RWPE1 (cell line): ENCODE measurements at regions not wholly inside any gene's neighbourhood (a gene's known extent, or its start where the extent isn't known, plus 50 kb on each side); places are given as distances from the start of the nearest gene placed in this dataset.

ENCODE experiments used
- CTCF ChIA-PET: fragments of 350-600 bp; sonication (Branson Sonifier 250); formaldehyde crosslinking; extraction: SDS; loops from one replicate; lab custom pipeline; 2021; lab: Yijun Ruan, JAX
- POLR2A ChIA-PET: fragments of 400-600 bp; formaldehyde crosslinking; extraction: SDS; loops from one replicate; lab custom pipeline; 2020; ENCODE audit warnings: antibody characterized with exemption; ENCODE audit not compliant: low non-redundant PET; lab: Yijun Ruan, JAX
- DNase-seq: peaks from one replicate; pipeline ENCODE4 v3.0.0; 2012; ENCODE audit warnings: low spot score
- H3K27ac ChIP-seq: fragments of 450-650 bp; 2 replicates; pipeline ENCODE4 v1.5.1; 2017
- CTCF ChIP-seq: fragments of 450-650 bp; conservative IDR thresholded peaks from 2 replicates; pipeline ENCODE4 v1.5.1; 2017; ENCODE audit warnings: low read depth, mild to moderate bottlenecking

GRCh38 chr11:82176945-82177344 is 556.7 kb downstream of the FAM181B start:
- ChIA-PET POLR2A (no interaction called here), CTCF (no interaction called here)
- no peak for TF ChIP-seq CTCF
- no peak overlapping the region for H3K27ac ChIP-seq
- no peak for DNase-seq

GRCh38 chr11:82176365-82176764 is 557.3 kb downstream of the FAM181B start:
- POLR2A ChIA-PET, result no interaction called here
- no peak for DNase-seq
- TF ChIP-seq CTCF, result no peak
- H3K27ac ChIP-seq, result no peak overlapping the region
- CTCF ChIA-PET, result no interaction called here

GRCh38 chr11:82174610-82175009 is 559.1 kb downstream of the FAM181B start:
- ChIA-PET POLR2A (no interaction called here), CTCF (no interaction called here)
- no peak overlapping the region for H3K27ac ChIP-seq
- no peak for DNase-seq
- TF ChIP-seq CTCF, result no peak

- ChIA-PET CTCF (no interaction called here), POLR2A (no interaction called here)
- no peak for TF ChIP-seq CTCF
- H3K27ac ChIP-seq, result no peak overlapping the region
- DNase-seq, result no peak
Measured at GRCh38 chr11:82146789-82147188, 586.9 kb downstream of the FAM181B start.

GRCh38 chr11:82118946-82119345 is 614.7 kb downstream of the FAM181B start:
- H3K27ac ChIP-seq, result no peak overlapping the region
- ChIA-PET CTCF (no interaction called here), POLR2A (no interaction called here)
- no peak for TF ChIP-seq CTCF
- no peak for DNase-seq

- CTCF ChIA-PET, result no interaction called here
- no peak for TF ChIP-seq CTCF
- DNase-seq, result no peak
- POLR2A ChIA-PET, result no interaction called here
- no peak overlapping the region for H3K27ac ChIP-seq
Measured at GRCh38 chr11:82117362-82117761, 616.3 kb downstream of the FAM181B start.
